Stimulated activated naive CD8-positive, alpha-beta T cell treated with anti-CD3 and anti-CD28 coated beads, Interleukin-15, Interleukin-2, amounts not matched to agents 100 U/mL and 50 U/mL, for 24 hours (primary cell): ENCODE measurements at regions not wholly inside any gene's neighbourhood (a gene's known extent, or its start where the extent isn't known, plus 50 kb on each side); places are given as distances from the start of the nearest gene placed in this dataset.
"Not testable (repeated sequence)": the region's sequence is repeated elsewhere in the genome, so short reads cannot be mapped to it uniquely, and the experiment has no call there.

Source experiments
- ATAC-seq: fragments of 150-1000 bp; cut with Tn5 transposase; one replicate; pipeline ENCODE4 v1.10.0; 2021
- DNase-seq: peaks from one replicate; pipeline ENCODE4 v3.0.0; 2021

- ATAC-seq (no peak), DNase-seq (no peak)
These were observed 72.5 kb downstream of the RRAGC start for GRCh38 chr1:38787041-38787440.

GRCh38 chr1:38786040-38786436 lies 73.5 kb downstream of the RRAGC start:
- no peak for ATAC-seq

GRCh38 chr1:38785285-38786039 lies 74.1 kb downstream of the RRAGC start:
- DNase-seq (no peak), ATAC-seq (no peak)

More at GRCh38 chr1:38786040-38786436, 73.5 kb downstream of the RRAGC start:
- no peak for DNase-seq

- ATAC-seq: no peak
- DNase-seq: no peak
These were observed 74.9 kb downstream of the RRAGC start for GRCh38 chr1:38784452-38785284.

- DNase-seq (peak; percentile 7), ATAC-seq (no peak)
These were observed 75.8 kb downstream of the RRAGC start for GRCh38 chr1:38783640-38784229.

- DNase-seq (no peak), ATAC-seq (no peak)
These were observed 77.5 kb downstream of the RRAGC start for GRCh38 chr1:38781872-38782617.

- DNase-seq: no peak
These were observed 79.4 kb downstream of the RRAGC start for GRCh38 chr1:38780133-38780532.

GRCh38 chr1:38779491-38779890 lies 80.1 kb downstream of the RRAGC start:
- ATAC-seq: no peak
- no peak for DNase-seq

More at GRCh38 chr1:38780133-38780532, 79.4 kb downstream of the RRAGC start:
- ATAC-seq: no peak

GRCh38 chr1:38778521-38778920 lies 81.1 kb downstream of the RRAGC start:
- DNase-seq: no peak
- no peak for ATAC-seq

- no peak for DNase-seq
- ATAC-seq: no peak
These were observed 81.5 kb downstream of the RRAGC start for GRCh38 chr1:38778051-38778450.

GRCh38 chr1:38777464-38777957 lies 82.1 kb downstream of the RRAGC start:
- ATAC-seq (no peak), DNase-seq (no peak)

GRCh38 chr1:38776466-38777065 lies 83.0 kb downstream of the RRAGC start:
- ATAC-seq: no peak
- DNase-seq: no peak

GRCh38 chr1:38775175-38775845 lies 84.3 kb downstream of the RRAGC start:
- no peak for DNase-seq
- ATAC-seq: no peak

- no peak for ATAC-seq
These were observed 86.1 kb downstream of the RRAGC start for GRCh38 chr1:38773483-38773882.

GRCh38 chr1:38772953-38773352 lies 86.6 kb downstream of the RRAGC start:
- ATAC-seq (no peak), DNase-seq (no peak)

More at GRCh38 chr1:38773483-38773882, 86.1 kb downstream of the RRAGC start:
- DNase-seq: no peak

GRCh38 chr1:38772026-38772425 lies 87.5 kb downstream of the RRAGC start:
- no peak for ATAC-seq
- no peak for DNase-seq

- not testable (repeated sequence) for ATAC-seq, DNase-seq
These were observed 88.9 kb downstream of the RRAGC start for GRCh38 chr1:38770516-38771173.

- no peak for ATAC-seq
- DNase-seq: no peak
These were observed 93.4 kb downstream of the RRAGC start for GRCh38 chr1:38766125-38766524.

GRCh38 chr1:38763121-38763520 lies 96.5 kb downstream of the RRAGC start:
- ATAC-seq (no peak), DNase-seq (no peak)

GRCh38 chr1:38760562-38760961 lies 99.0 kb downstream of the RRAGC start:
- DNase-seq: no peak
- ATAC-seq: no peak
